ENCODE measurements at regions not wholly inside any gene's neighbourhood (a gene's known extent, or its start where the extent isn't known, plus 50 kb on each side); places are given as distances from the start of the nearest gene placed in this dataset.

DNA sequence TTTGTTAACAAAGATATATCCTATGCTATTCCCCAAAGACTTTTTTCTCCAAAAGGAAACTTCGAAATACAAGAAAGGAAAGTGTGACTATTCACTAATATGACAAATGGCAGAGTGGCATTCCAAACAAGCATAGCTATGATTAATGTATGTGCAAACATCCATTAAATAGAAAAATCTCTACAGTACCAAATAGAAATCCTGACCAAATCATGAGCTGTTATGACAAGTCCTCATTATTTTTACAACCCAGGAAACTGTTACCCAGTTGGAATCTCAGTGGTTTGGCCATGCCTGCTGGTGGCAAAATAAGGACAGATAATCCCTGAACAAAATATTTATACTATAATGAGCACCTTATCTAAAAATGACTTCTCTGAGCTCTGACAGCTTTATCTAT, 202.1 kb downstream of the SEC23A start:
- DNase-seq = no peak

- no peak for DNase-seq
Observed at GRCh38 chr14:38887696-38888095, 215.3 kb downstream of the SEC23A start.

- DNase-seq = no peak
Observed at GRCh38 chr14:38884109-38884508, 218.9 kb downstream of the SEC23A start.

DNA sequence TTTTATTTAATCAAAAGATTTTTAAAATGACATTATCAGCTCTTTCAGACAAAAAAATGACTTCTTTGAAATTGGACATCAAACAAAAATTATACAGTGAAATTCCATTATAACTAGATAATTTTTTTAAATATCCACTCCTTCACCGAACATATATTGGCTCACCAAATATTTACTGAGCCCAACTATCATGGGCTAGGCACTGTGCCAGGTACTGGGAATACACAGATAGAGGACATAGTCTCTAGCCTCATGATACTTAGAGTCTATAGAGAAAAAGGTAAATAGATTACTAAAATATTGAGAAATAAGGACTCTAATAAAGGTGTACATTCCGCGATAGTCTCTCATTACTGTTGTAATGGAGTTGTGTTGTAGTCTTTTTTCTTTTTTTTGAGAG, 219.9 kb downstream of the SEC23A start:
- no peak for DNase-seq

DNA sequence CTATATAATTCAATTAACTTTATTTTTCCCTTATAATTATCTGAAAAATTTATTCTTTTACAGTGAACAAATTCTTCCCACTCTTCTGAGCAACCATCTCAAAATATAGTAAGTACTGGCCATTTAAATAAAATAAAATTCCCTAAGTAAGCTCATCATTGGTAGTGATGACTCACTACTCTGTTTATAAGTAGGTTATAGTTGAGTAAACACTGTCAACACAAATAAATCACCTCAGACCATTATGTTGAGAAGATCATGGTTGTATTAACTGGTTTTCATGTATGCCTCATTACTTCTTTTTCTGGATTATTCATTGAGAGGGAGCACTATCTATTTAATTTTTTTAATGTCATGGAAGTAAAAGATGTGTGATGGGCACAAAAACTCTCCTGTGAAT, 220.5 kb downstream of the SEC23A start:
- DNase-seq = no peak

- DNase-seq = no peak
Observed at GRCh38 chr14:38880643-38881524, 222.2 kb downstream of the SEC23A start.

GRCh38 chr14:38877744-38878388, 225.2 kb downstream of the SEC23A start:
- DNase-seq = no peak

DNA sequence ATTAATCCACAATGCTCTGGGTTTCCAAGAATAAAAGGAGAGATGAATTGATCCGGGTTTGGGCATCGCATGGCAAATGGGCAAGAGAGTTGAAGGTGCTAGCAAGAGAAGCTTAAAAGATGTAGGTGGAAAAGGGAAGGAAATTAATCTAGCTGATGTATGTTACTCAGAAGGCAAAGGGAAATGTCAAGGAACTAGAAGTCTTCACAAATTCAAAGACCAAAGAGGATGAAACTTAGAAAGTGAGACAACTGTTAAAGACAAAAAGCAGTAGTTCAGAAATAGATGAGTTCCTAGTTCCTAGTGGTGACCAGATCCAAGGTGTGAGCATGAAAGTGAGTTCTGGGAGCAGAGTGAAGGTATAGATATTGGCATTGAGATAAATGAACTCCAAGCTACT, 228.3 kb downstream of the SEC23A start:
- no peak for DNase-seq

DNA sequence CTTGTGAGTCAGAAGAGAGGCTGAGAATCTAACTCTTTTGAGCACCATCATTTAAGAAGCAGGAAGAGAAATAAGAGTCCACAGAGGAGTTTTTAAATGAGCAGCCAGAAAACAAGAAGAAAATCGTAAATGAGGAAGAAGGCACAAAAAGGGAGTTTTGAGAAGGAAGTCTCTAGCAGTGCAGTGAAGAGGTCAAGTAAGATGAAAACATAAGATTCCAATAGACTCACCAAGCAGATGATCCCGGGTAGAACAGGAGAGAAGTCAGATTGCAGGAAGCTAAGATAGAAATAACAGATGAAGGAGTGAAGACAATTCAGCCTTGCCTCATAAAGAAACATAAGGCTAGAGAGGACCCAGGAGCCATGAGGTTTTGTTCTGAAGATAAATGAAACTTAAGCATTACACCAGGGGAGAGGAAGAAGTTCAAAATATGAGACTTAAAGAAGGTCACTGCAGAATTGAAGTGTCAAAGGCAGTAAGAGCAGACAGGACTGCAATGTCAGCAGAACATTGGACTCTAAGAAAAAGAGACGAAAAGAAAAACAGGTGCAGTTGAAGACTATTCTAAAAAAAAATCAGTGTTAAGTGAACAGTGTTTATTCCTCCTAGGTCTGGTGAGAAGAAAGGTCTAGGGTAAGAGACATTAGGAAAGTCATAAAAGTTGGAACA, 229.0 kb downstream of the SEC23A start:
- no peak for DNase-seq

DNA sequence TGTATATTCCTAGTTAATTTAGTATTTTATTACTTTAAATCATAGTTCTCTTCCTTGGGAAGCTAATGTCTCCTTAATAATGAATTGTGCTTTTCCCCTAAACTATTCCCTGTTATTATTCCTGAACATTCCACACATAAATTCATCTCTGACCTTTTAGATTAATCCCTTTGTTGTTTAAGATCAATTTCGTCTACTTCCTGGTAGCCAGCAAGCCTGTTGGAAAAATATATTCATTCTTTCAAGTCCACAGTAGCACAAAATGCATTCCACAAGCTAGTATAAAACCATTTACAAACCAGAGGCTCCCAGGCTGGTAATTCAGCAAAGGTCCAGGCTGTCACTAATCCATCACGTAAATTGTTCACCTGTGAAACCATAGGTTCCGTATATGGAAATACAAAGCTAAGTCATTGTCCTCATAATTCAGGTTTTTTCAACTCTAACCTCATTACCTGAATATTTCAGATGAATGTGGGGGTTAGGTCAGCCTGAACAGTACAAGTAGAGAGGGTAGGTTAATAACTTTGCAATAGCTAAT, 232.7 kb downstream of the SEC23A start:
- DNase-seq = no peak

GRCh38 chr14:38868399-38869290, 234.4 kb downstream of the SEC23A start:
- no peak for DNase-seq

GRCh38 chr14:38867561-38868150, 235.4 kb downstream of the SEC23A start:
- peak; percentile 81 for DNase-seq

- no peak for DNase-seq
Observed at GRCh38 chr14:38866461-38866860, 236.6 kb downstream of the SEC23A start.

- no peak for DNase-seq
Observed at GRCh38 chr14:38862366-38862765, 240.7 kb downstream of the SEC23A start.

GRCh38 chr14:38860530-38860929, 242.5 kb downstream of the SEC23A start:
- no peak for DNase-seq

GRCh38 chr14:38856798-38857197, 246.2 kb downstream of the SEC23A start:
- no peak for DNase-seq

DNA sequence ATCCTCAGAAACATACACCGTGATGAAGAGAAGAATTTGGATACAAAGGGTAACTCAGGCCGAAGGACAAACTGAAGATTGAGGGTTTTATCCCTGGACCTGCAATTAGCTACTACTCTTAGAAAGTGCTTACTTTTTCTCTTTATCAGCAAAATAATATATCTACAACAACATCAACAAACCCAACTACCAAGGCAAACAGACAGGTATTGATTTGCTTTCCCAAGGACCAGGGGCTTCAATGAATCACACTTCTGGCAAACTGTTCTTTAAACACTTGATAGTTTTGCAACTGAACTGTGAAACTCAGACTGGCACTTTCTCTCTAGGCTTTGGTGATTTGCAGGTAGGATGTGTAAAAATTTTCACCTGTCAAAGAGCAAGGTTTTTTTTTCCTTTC, 247.5 kb downstream of the SEC23A start:
- no peak for DNase-seq

DNA sequence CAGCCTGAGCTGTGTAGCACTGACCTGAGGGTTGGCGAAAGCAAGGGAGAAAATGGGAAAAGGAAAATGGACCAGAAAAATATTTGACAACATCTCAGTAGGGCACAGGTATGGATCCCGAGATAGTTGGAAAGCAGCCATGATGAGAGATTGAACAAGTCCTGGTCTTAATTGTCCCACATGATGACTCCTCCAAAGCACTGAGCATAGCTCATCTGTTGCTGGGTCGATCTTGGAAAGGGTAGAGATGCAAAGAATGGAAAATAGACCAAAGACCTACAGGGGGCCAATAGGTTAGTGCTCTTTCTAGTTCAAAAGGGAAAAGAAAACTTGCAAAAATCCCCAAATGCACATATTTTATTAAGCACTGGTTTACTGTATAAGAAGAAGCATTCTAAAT, 251.9 kb downstream of the SEC23A start:
- DNase-seq = no peak

DNA sequence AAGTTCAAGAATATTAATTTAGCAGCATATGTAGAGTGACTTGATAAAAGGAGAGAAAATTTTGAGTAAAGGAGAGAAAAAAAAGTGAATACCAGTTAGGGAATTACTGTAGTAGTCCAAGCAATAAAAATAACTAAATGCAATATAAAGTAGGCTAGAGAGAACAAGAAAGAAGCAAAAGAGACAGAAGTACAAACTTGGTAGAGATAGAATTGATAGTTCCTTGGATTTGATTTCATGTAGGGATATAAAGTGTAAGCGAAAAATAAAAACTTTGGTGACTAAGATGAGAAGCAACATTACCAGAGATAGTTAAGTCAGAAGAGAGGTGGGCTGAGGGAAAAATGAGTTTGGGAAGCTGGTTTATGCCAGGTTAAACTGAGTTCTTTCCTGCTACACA, 252.4 kb downstream of the SEC23A start:
- no peak for DNase-seq

DNA sequence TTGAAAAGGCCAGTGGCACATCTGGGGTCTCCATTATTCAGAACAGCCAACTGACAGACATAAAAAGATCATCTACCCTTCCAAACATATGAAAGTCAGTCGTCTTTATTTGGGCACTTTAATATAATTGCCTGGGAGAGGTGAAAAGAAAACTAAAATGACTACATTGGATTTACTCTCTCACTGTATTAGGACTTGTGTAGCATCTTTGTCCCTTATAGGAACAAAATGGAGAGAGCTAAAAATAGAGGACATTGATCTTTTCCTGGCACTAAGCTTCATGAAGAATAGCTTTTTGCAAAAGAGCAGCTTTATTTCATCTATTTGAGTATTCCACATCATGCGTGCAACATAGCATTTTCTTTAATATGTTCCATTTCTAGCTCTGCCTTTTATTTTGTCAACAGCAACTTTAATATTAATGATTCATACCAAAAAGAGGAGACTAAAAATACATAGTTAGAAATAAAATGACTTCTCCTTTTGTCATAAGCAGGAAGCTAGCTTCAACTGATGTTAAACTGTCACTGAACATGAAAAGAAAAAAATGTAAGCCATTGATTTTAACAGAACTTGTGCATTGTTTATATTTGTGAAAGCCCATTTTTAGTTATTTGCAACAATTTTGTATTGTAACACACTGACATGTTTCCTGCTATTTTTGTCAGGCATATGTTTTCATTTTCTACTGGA, 254.6 kb downstream of the SEC23A start:
- no peak for DNase-seq

DNA sequence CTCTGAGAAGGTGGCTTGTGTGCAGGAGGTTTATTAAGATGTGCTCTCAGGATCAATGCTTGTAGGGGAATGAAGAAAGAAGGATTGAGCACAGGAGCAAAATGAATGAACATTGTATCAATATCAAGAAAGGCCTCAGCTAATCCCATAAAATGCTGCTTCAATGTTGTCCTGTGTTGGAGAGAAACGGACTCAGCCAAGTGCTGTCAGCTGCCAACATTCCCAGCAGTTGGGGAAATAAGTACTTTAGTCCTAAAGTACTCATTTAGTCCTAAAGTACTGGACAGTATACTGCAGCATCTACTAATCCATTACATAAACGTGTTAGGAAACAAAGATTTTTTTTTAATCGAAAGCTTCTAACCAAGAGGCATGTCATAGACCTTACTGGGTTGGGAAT, 255.9 kb downstream of the SEC23A start:
- no peak for DNase-seq

Data from right hindlimb (tissue), 1 donor.